Activated T-cell treated with anti-CD3 and anti-CD28 coated beads for 24 hours (primary cell): ENCODE measurements at regions not wholly inside any gene's neighbourhood (a gene's known extent, or its start where the extent isn't known, plus 50 kb on each side); places are given as distances from the start of the nearest gene placed in this dataset.
"Not testable (repeated sequence)": the region's sequence is repeated elsewhere in the genome, so short reads cannot be mapped to it uniquely, and the experiment has no call there.

Source experiments
- DNase-seq: peaks from one replicate; pipeline ENCODE4 v3.0.0-alpha.2; 2020; ENCODE audit warnings: low read depth

GRCh38 chr17:5747964-5748363, 163.7 kb upstream of the NLRP1 start:
- DNase-seq, result no peak

GRCh38 chr17:5753421-5753820, 169.1 kb upstream of the NLRP1 start:
- no peak for DNase-seq

DNA sequence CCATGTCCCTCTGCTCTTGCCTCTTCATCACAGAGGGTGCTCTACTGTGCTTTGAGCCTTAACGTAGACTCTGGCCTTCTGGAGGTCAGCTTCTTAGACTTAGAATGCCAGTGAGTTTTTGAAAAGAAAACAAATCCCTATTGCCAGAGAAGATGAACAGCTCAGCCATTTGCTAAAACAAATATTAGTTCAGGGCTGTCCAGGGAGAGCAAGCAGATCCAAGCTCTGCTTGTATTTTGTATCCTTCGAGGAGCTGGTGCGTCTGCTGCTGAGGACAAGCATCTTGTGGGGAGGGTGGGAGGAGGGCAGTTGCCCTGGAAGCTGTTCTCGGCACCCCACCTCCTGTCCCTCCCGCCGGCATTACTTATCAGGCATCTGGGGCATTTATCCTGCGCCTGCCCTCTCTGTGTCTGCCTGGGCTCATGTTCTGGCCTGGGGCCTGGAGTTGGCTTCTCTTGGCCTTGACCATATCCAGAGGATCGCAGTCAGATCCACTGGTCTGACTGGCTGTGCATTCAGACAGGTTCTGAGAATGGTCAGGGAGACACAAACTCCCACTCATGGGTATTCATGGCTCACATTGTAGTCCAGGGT, 173.1 kb upstream of the NLRP1 start:
- no peak for DNase-seq

DNA sequence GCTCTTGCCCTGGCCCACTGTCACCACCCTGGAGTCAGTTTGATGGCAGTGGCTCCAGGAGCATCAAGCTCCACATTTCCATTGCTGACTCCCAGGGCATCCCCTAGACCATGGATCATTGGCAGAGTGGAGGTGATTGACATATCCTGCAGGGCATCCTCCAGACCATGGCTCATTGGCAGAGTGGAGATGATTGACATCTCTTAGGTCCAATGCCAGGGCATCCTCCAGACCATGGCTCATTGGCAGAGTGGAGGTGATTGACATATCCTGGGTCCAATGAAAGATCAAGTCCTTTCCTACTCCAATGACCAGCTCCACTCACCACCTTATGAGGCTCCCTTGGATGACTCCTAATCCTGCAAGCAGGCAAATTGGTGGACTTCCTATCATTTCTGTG, 174.3 kb upstream of the NLRP1 start:
- DNase-seq, result no peak

DNA sequence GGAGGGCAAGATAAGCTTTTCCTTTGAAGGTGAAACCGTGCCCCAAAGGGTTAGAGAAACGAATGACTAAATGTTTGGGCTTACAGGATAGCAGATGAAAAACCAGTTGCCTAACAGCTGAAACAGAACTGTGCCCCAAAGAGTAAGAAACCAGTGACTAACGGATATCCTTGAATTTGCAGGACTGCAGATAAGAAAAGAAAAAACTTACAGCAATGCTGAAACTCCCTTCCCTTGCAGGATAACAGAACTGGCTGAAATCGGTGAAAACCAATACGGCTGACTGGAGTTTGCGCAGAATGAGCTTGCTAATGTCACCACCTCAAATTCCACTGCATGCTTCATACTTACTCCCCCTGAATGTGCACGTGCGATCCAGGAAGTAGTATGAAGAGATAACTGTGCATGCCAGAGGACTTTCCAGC, 175.2 kb upstream of the NLRP1 start:
- DNase-seq, result no peak

DNA sequence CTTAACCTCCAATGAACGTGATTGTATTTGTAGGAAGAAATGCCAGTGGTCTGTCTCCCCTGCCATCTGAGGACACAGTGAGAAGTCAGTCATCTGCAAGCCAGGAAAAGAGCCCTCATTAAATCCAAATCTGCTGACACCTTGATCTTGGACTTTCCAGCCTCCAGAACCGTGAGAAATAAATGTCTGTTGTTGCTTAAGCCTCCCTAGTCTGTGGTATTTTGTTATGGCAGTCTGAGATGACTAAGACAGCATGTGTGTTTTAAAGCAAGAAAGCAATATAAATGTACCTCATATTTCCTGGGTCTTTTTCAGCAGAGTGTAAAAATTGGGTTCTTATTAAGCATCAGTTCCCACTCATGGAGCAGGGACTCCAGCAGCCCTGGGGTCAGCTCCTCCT, 177.9 kb upstream of the NLRP1 start:
- DNase-seq, result no peak

- DNase-seq, result no peak
These were observed 179.4 kb upstream of the NLRP1 start for GRCh38 chr17:5763595-5764306.

DNA sequence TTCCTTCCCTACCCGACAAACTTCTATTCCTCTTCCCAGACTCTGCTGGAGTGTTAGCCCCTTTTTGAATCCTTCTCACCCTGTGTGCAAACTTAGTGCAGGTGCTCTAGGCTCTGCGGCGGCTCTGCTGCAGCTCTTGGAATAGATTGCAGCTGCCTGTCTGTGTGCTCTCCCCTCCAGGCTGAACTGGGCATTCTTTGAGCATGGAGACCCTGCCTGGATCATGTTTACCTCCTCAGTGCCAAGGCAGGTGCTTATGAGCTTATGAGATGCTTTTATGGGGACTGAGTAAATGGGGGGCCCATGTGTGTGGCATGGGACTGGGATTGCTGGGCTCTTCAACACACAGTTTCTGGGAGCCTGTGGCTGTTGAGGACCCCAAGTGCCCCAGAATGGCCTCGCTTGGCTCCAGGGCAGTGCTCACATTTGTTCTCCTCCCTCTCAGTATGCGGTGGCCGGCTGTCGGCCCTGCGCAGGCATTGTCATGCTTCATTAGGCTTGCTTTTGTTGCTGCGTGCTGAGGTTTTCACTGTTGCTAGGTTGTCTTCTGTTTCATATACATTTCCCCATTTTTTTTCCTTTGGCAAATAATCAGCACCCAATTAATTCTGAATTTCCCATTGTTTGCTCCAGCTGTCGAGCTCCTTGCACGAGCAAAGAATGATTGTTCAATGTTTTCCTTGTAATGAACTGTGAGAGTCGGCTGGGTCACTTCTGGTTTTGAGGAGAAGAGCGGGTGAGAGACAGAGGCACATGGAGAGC, 185.5 kb upstream of the NLRP1 start:
- DNase-seq, result no peak

DNA sequence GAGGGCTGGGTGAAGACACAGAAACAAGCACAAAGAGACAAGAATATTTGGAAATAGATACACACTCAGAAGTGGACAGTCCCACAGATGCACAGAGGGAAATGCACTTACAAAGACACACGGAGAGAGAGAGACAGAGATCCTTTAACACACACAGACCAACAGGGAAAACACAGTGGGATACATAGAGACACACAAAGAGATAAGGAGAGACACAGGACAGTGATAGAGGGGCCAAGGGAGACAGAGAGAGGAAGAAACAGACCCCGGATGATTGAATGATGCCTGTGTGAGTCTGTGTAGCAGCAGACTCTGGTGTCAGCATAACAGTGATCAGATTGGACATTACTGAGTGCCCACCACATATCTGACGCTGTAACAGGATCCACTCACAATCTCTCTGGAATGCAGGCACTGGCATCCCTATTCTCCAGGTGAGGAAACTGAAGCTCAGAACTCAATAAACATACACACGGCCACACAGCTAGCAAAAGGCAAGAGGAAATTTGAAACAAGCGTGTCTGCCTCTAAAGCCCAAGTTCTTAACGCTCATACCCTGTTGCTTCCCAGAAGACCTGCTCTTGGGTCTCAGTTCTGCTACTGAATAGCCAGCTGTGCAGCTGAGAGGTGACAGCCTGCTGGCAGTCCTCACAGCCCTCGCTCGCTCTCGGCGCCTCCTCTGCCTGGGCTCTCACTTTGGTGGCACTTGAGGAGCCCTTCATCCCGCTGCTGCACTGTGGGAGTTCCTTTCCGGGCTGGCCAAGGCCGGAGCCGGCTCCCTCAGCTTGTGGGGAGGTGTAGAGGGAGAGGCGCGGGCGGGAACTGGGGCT, 186.3 kb upstream of the NLRP1 start:
- DNase-seq, result no peak

- not testable (repeated sequence) for DNase-seq
These were observed 186.9 kb upstream of the NLRP1 start for GRCh38 chr17:5771271-5771577.

DNA sequence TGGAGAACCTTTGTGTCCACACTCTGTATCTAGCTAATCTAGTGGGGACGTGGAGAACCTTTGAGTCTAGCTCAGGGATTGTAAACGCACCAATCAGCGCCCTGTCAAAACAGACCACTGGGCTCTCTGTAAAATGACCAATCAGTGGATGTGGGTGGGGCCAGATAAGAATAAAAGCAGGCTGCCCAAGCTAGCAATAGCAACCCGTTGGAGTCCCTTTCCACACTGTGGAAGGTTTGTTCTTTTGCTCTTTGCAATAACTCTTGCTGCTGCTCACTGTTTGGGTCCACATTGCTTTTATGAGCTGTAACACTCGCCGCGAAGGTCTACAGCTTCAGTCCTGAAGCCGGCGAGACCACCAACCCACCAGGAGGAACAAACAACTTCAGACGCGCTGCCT, 187.7 kb upstream of the NLRP1 start:
- DNase-seq, result not testable (repeated sequence)

- no peak for DNase-seq
These were observed 188.4 kb upstream of the NLRP1 start for GRCh38 chr17:5772720-5773119.

DNA sequence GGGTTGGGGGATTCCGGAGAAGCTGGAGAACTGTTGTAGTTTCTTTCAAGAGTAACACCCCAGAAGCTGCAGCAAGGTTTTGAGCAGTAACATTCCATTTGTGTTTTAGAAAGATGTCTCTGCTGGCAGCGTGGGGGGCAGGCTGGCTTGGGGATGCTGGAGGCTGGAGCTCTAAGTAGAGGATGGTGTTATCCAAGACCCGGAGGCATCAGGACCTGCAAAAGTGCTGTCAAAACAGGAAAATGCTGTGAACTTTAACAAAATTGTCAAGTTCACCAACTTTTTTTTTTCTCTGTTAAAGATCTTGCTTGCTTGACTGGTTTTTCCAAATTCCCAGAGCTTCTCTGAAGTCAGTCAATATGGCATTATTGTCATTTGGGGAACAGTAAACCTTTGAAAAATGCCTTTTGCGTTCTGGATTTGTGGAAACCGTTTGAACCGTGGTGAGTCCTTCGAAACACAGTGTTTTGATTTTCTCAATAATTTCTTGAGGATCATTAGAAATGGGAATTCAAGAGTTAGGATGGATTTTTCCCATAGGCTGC, 189.6 kb upstream of the NLRP1 start:
- no peak for DNase-seq

DNA sequence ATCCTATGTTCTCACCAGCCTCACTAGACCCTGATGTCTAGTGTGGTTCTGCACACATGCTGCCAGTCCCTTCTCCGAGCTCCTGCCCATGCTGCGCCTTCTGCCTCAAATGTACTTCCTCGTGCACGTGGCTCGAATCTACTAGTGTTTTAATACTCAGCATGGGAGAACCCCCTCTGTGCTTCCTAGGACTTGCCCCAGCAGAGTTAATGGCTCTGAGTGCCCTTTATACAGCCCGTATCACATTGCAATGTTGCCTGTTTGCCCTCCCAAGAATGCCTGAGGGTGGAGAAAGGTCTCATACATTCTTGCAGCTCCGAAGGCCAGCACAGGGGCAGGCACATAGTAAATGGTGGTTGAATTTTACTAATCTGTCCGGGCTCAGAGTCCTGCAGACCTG, 190.8 kb upstream of the NLRP1 start:
- no peak for DNase-seq

DNA sequence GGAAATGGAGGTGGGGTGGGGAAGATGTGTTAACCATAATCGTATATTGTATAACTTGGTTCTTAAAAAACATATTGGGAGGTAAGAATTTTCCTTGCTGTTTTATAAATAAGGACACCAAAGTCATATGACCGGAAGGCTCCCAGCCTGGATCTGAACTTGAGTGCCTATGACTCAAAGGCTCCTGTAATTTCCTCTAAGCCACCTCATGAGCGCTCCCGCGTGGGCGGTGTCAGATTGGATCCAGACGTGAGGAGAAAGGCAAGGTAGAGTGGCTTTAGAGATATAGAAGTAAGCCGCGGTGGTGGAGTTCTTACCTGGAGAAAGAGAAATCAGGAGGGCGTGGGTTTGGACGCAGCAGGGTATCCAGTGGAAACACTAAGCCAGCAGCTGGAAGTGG, 196.2 kb upstream of the NLRP1 start:
- DNase-seq, result no peak

GRCh38 chr17:5781236-5781927, 197.1 kb upstream of the NLRP1 start:
- no peak for DNase-seq

- no peak for DNase-seq
These were observed 199.0 kb upstream of the NLRP1 start for GRCh38 chr17:5783269-5783668.

DNA sequence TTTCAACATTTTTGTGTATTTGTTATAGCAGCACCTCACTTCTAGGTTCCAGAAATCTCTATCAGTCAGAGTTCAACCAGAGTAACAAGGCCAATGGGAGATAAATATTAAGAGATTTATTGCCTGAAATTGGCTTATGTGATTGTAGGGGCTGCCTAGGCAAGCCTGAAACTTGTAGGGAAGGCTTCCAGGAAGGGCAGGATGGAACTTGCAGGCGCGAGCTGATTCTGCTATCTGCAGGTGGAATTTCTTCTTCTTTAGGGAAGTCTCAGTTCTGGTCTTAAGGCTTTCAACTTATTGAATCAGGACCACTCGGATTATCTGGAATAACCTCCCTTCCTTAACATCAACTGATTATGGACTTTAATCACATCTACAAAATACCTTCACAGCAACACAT, 199.5 kb upstream of the NLRP1 start:
- DNase-seq, result no peak

- DNase-seq, result no peak
These were observed 200.5 kb upstream of the NLRP1 start for GRCh38 chr17:5784791-5785190.

DNA sequence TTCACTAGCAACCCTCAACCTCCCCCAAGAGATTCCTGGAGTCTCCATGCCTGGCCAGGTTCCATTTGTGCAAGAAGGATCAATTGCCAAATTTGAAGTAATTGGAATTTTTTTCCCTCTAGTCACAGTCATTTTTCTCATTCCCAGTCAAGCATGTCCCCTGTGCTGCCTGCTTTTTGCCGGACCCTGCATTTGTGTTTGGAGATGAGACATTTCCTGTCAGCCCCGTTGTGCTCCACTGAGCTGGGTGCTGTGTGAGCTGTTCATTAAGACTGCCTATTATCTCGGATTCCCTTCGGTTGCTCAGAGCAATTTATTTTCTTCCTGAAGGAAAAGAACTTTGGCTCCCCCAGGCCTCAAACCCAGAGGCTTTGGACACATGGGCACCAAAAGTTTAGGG, 201.0 kb upstream of the NLRP1 start:
- DNase-seq, result no peak

DNA sequence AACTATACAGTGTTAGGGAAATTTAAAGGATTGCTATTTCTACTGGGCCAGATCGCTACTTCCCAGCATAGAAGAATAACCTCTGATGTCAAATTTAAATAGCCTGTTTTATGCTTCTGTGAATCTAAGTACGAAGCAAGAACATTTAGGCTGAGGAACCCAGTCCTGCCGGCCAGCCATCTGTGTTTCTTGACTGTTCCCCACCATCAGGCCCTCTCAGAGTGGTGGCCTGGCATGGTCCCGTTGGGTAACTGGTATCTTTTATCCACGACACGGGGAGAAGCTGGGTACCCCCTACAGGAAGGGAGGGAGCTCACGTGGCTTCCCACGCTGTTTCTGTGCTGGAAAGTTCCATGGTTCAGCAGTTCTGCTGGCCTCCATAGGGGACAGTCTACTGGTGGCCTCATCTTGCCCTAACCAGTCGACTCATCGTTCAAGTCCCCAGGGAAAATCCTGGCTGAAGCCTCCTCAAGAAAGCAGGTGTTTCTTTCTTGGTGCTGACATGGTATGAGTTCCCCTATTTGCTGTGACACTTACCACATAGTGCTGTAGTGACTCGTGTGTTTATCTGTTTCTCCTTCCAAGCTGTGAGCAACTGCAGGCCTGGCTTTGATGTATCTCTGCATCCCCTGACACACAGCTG, 201.7 kb upstream of the NLRP1 start:
- DNase-seq, result no peak
